ENCODE measurements at regions not wholly inside any gene's neighbourhood (a gene's known extent, or its start where the extent isn't known, plus 50 kb on each side); places are given as distances from the start of the nearest gene placed in this dataset.

GRCh38 chr17:51546114-51546513 is 285.8 kb downstream of the UTP18 start:
- FAIRE-seq = no peak
- TF ChIP-seq POLR2A (IDR thresholded peaks at IDR 0.05; ENCODE audit: low read depth, low read length) = no peak
- no peak for DNase-seq (ENCODE audit: insufficient read length, low spot score)

GRCh38 chr17:51548125-51548524 is 287.8 kb downstream of the UTP18 start:
- DNase-seq (ENCODE audit: insufficient read length, low spot score) (no peak), FAIRE-seq (no peak)
- TF ChIP-seq TAF1 (IDR thresholded peaks at IDR 0.05; ENCODE audit: low read depth, low read length) (no peak), PAX5 (IDR thresholded peaks at IDR 0.05; ENCODE audit: insufficient read depth, low read length, severe bottlenecking) (no peak), SPI1 (IDR thresholded peaks at IDR 0.05; ENCODE audit: low read depth, low read length) (no peak), POLR2A (IDR thresholded peaks at IDR 0.05; ENCODE audit: low read depth, low read length) (no peak), POLR2AphosphoS5 (IDR thresholded peaks at IDR 0.05; ENCODE audit: low read depth, low read length) (no peak), POU2F2 (IDR thresholded peaks at IDR 0.05; ENCODE audit: low read depth, low read length) (no peak)

GRCh38 chr17:51555153-51555552 is 294.8 kb downstream of the UTP18 start:
- FAIRE-seq = no peak
- no peak for DNase-seq (ENCODE audit: insufficient read length, low spot score)
- no peak for TF ChIP-seq POLR2A (IDR thresholded peaks at IDR 0.05; ENCODE audit: low read depth, low read length)
- no peak for TF ChIP-seq PAX5 (IDR thresholded peaks at IDR 0.05; ENCODE audit: insufficient read depth, low read length, severe bottlenecking)
- no peak for TF ChIP-seq SPI1 (IDR thresholded peaks at IDR 0.05; ENCODE audit: low read depth, low read length)
- TF ChIP-seq TAF1 (IDR thresholded peaks at IDR 0.05; ENCODE audit: low read depth, low read length) = no peak
- no peak for TF ChIP-seq POU2F2 (IDR thresholded peaks at IDR 0.05; ENCODE audit: low read depth, low read length)
- TF ChIP-seq POLR2AphosphoS5 (IDR thresholded peaks at IDR 0.05; ENCODE audit: low read depth, low read length) = no peak

GRCh38 chr17:51559778-51560177 is 299.4 kb downstream of the UTP18 start:
- no peak for FAIRE-seq
- DNase-seq (ENCODE audit: insufficient read length, low spot score) = no peak
- no peak for TF ChIP-seq POU2F2 (IDR thresholded peaks at IDR 0.05; ENCODE audit: low read depth, low read length)
- no peak for TF ChIP-seq POLR2A (IDR thresholded peaks at IDR 0.05; ENCODE audit: low read depth, low read length)

GRCh38 chr17:51560398-51560797 is 300.1 kb downstream of the UTP18 start:
- DNase-seq (ENCODE audit: insufficient read length, low spot score) = no peak
- no peak for TF ChIP-seq TAF1 (IDR thresholded peaks at IDR 0.05; ENCODE audit: low read depth, low read length)
- TF ChIP-seq SPI1 (IDR thresholded peaks at IDR 0.05; ENCODE audit: low read depth, low read length) = no peak
- no peak for TF ChIP-seq PAX5 (IDR thresholded peaks at IDR 0.05; ENCODE audit: insufficient read depth, low read length, severe bottlenecking)
- TF ChIP-seq POLR2AphosphoS5 (IDR thresholded peaks at IDR 0.05; ENCODE audit: low read depth, low read length) = no peak
- no peak for TF ChIP-seq POLR2A (IDR thresholded peaks at IDR 0.05; ENCODE audit: low read depth, low read length)
- TF ChIP-seq POU2F2 (IDR thresholded peaks at IDR 0.05; ENCODE audit: low read depth, low read length) = no peak
- no peak for FAIRE-seq

GRCh38 chr17:51563961-51564360 is 303.6 kb downstream of the UTP18 start:
- no peak for DNase-seq (ENCODE audit: insufficient read length, low spot score)
- TF ChIP-seq POLR2AphosphoS5 (IDR thresholded peaks at IDR 0.05; ENCODE audit: low read depth, low read length) (no peak), PAX5 (IDR thresholded peaks at IDR 0.05; ENCODE audit: insufficient read depth, low read length, severe bottlenecking) (no peak), POU2F2 (IDR thresholded peaks at IDR 0.05; ENCODE audit: low read depth, low read length) (no peak), POLR2A (IDR thresholded peaks at IDR 0.05; ENCODE audit: low read depth, low read length) (no peak), SPI1 (IDR thresholded peaks at IDR 0.05; ENCODE audit: low read depth, low read length) (no peak), TAF1 (IDR thresholded peaks at IDR 0.05; ENCODE audit: low read depth, low read length) (no peak)
- no peak for FAIRE-seq

- DNase-seq (ENCODE audit: insufficient read length, low spot score) (no peak), FAIRE-seq (no peak)
- no peak for TF ChIP-seq PAX5 (IDR thresholded peaks at IDR 0.05; ENCODE audit: insufficient read depth, low read length, severe bottlenecking)
- no peak for TF ChIP-seq POLR2A (IDR thresholded peaks at IDR 0.05; ENCODE audit: low read depth, low read length)
- TF ChIP-seq SPI1 (IDR thresholded peaks at IDR 0.05; ENCODE audit: low read depth, low read length) = no peak
- no peak for TF ChIP-seq POLR2AphosphoS5 (IDR thresholded peaks at IDR 0.05; ENCODE audit: low read depth, low read length)
- TF ChIP-seq TAF1 (IDR thresholded peaks at IDR 0.05; ENCODE audit: low read depth, low read length) = no peak
- TF ChIP-seq POU2F2 (IDR thresholded peaks at IDR 0.05; ENCODE audit: low read depth, low read length) = no peak
Measured at GRCh38 chr17:51572115-51572514, 311.8 kb downstream of the UTP18 start.

Data from GM12891 (cell line).